Neural crest cell (in vitro differentiated cells): ENCODE measurements at regions not wholly inside any gene's neighbourhood (a gene's known extent, or its start where the extent isn't known, plus 50 kb on each side); places are given as distances from the start of the nearest gene placed in this dataset.

Experiments
- DNase-seq: peaks from one replicate; pipeline ENCODE4 v3.0.0; 2021; ENCODE audit warnings: low read depth, mixed read lengths, low spot score
- H3K27ac Mint-ChIP-seq: one replicate; pipeline ENCODE4 v1.8.0; 2021; ENCODE audit warnings: mild to moderate bottlenecking, mixed read lengths; ENCODE audit not compliant: unreplicated experiment
- H3K27me3 Mint-ChIP-seq: 2 replicates; pipeline ENCODE4 v1.8.0; 2021; ENCODE audit warnings: low read depth, mild to moderate bottlenecking, mixed read lengths
- H3K36me3 Mint-ChIP-seq: 2 replicates; pipeline ENCODE4 v1.8.0; 2021; ENCODE audit warnings: low read depth, mild to moderate bottlenecking, mixed read lengths
- H3K4me1 Mint-ChIP-seq: 2 replicates; pipeline ENCODE4 v1.8.0; 2021; ENCODE audit warnings: mixed read lengths
- H3K4me3 Mint-ChIP-seq: one replicate; pipeline ENCODE4 v1.8.0; 2021; ENCODE audit warnings: mild to moderate bottlenecking, mixed read lengths
- H3K9me3 Mint-ChIP-seq: 2 replicates; pipeline ENCODE4 v1.8.0; 2021; ENCODE audit warnings: mixed read lengths
- TF ChIP-seq, protein P1 (sequence below): fragments of 200-600 bp; sonication (generic); conservative IDR thresholded peaks from 2 replicates; pipeline ENCODE4 v1.5.0; 2021; ENCODE audit warnings: antibody characterized with exemption, mild to moderate bottlenecking

DNA sequence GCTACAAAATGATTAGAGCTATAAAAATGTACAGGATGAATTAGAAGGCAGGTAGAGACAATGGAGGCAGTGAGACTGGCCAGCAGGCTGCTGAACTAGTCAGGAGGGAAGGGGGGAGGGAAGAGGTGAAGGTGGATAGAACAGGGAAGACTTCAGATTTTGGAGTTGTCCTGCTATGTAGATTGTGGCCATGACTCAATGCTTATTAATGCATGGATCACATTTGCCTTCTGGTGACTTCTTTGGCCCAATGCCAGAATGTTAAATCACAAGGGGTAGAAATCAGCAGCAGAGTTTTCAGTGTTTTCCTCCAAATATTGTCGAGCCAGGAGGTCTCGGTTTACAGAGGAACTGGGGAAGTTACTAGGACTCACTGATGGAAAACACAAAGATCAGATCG is 346.6 kb downstream of the AASDHPPT start:
- H3K4me1 Mint-ChIP-seq, result peaks cover 4% of the 10 kb centered on the region
- TF ChIP-seq, protein P1, sequence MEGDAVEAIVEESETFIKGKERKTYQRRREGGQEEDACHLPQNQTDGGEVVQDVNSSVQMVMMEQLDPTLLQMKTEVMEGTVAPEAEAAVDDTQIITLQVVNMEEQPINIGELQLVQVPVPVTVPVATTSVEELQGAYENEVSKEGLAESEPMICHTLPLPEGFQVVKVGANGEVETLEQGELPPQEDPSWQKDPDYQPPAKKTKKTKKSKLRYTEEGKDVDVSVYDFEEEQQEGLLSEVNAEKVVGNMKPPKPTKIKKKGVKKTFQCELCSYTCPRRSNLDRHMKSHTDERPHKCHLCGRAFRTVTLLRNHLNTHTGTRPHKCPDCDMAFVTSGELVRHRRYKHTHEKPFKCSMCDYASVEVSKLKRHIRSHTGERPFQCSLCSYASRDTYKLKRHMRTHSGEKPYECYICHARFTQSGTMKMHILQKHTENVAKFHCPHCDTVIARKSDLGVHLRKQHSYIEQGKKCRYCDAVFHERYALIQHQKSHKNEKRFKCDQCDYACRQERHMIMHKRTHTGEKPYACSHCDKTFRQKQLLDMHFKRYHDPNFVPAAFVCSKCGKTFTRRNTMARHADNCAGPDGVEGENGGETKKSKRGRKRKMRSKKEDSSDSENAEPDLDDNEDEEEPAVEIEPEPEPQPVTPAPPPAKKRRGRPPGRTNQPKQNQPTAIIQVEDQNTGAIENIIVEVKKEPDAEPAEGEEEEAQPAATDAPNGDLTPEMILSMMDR, result no peak
- H3K27ac Mint-ChIP-seq, result no peak overlapping the region
- no peaks in the 10 kb centered on the region for H3K27me3 Mint-ChIP-seq
- no peak overlapping the region for H3K4me3 Mint-ChIP-seq
- DNase-seq, result no peak
- H3K9me3 Mint-ChIP-seq, result no peaks in the 10 kb centered on the region
- no peaks in the 10 kb centered on the region for H3K36me3 Mint-ChIP-seq

DNA sequence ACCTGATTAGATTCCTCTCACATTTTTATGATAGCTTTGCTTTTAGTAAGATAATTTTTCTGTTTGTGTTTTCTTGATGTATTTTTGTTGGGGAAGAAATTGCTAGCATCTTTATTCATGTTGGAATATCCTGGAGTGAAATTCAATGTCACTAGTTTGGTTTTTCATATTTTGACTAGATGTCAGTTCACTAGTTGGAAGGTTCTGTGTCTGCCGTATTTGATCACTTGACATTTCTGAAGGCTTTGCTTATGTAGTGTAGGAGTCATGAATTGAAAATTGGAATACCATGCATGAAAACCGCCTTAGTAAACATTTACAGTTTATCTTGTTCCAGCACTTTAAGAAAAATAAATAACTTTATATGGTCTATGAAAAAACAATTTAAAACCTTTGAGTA is 348.4 kb downstream of the AASDHPPT start:
- no peaks in the 10 kb centered on the region for H3K27me3 Mint-ChIP-seq
- no peak overlapping the region for H3K4me3 Mint-ChIP-seq
- no peaks in the 10 kb centered on the region for H3K9me3 Mint-ChIP-seq
- TF ChIP-seq, protein P1, result no peak
- H3K4me1 Mint-ChIP-seq, result no peaks in the 10 kb centered on the region
- no peak for DNase-seq
- H3K27ac Mint-ChIP-seq, result no peak overlapping the region
- H3K36me3 Mint-ChIP-seq, result no peaks in the 10 kb centered on the region

DNA sequence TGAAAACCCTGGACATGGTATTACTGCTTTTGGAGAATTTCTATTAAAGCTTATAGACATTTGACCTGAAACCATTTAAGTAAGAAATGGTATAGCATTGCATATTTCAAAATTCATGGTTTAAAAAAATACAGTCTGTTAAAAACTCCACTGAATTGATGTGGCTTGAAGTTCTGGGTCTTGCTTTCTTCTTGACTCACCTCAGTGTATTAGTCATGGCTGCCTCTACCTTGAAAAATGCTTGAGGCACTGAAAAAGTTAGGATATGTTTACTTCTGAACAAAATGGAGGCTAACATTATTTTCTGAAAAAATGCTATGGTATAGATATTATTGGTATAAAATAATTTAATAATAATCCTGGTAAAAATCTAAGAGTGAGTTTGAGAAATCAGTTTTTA is 349.2 kb downstream of the AASDHPPT start:
- no peak for DNase-seq
- no peaks in the 10 kb centered on the region for H3K27me3 Mint-ChIP-seq
- H3K36me3 Mint-ChIP-seq, result no peaks in the 10 kb centered on the region
- no peak overlapping the region for H3K27ac Mint-ChIP-seq
- H3K4me3 Mint-ChIP-seq, result no peak overlapping the region
- TF ChIP-seq, protein P1, result no peak
- no peaks in the 10 kb centered on the region for H3K4me1 Mint-ChIP-seq
- H3K9me3 Mint-ChIP-seq, result no peaks in the 10 kb centered on the region

DNA sequence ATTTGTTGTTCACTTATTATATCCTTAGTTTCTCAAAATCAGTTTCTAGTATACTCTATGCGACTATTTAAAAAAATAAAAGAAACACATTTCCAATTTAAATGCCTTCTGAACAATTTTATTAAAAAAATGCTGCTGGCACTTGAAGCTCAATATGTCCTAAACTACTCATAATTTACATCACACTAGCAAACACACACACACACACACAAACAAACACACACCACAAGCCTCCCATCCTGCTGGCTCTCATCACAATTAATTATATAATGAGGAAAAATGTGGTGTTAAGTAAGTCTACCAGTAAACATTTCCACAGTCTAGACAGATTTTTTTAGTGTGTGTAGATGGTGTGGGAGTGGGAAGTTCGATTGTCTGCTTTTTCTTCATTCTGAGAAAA is 350.3 kb downstream of the AASDHPPT start:
- Mint-ChIP-seq H3K4me1 (no peaks in the 10 kb centered on the region), H3K4me3 (no peak overlapping the region), H3K36me3 (no peaks in the 10 kb centered on the region), H3K27ac (no peak overlapping the region), H3K27me3 (no peaks in the 10 kb centered on the region), H3K9me3 (no peaks in the 10 kb centered on the region)
- no peak for DNase-seq
- TF ChIP-seq, protein P1, result no peak

DNA sequence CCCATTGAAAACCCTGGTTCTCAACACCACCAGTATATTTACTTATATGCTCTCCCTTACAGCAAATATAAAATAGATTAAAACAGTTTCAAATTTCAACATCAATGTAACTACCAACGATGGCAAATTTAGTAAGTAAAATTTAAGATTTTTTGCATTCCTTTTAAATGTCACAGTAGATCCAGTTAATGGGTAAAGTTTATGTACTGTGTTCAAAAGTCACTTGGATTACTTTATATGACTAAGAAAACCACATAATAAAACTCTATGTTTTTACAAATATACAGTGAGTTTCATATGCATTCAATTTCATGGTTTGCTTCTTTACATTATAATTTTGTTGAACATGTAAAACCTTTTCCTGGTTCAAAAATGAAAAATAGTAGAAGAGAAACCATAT is 364.6 kb downstream of the AASDHPPT start:
- H3K9me3 Mint-ChIP-seq, result no peaks in the 10 kb centered on the region
- no peak overlapping the region for H3K27ac Mint-ChIP-seq
- TF ChIP-seq, protein P1, result no peak
- H3K36me3 Mint-ChIP-seq, result no peaks in the 10 kb centered on the region
- peaks cover 6% of the 10 kb centered on the region for H3K4me1 Mint-ChIP-seq
- H3K4me3 Mint-ChIP-seq, result no peak overlapping the region
- no peak for DNase-seq
- H3K27me3 Mint-ChIP-seq, result no peaks in the 10 kb centered on the region

DNA sequence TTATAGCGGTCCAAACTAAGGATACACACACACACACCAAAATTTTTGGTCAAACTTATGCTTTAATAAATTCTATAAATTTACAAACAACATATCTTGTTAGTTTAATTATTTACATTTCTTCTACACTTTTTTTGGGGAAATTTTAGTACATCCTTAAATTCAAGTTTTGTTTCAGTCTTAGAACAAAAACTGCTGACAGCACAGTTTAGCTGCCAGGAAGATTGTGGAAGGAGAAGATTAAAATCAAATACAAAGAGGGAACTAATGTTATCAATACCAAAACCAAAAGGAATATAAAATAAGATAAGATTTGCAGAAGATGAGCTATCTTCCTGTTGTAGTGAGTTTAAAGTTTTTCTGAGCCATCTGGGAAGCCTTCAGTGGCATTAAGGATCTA is 368.8 kb downstream of the AASDHPPT start:
- no peaks in the 10 kb centered on the region for H3K9me3 Mint-ChIP-seq
- H3K27me3 Mint-ChIP-seq, result no peaks in the 10 kb centered on the region
- DNase-seq, result no peak
- H3K27ac Mint-ChIP-seq, result no peak overlapping the region
- H3K36me3 Mint-ChIP-seq, result peaks cover 2% of the 10 kb centered on the region
- TF ChIP-seq, protein P1, result no peak
- peaks cover 8% of the 10 kb centered on the region for H3K4me1 Mint-ChIP-seq
- no peak overlapping the region for H3K4me3 Mint-ChIP-seq
